Activated T-helper 2 cell treated with anti-CD3 and anti-CD28 coated beads, Interferon-gamma antibody, Interleukin-2, Interleukin-4, amounts not matched to agents 10 μg/mL and 5 μg/mL and 100 μg/mL, durations not matched to agents 14 hours and 24 hours and 36 hours (primary cell): ENCODE measurements at regions not wholly inside any gene's neighbourhood (a gene's known extent, or its start where the extent isn't known, plus 50 kb on each side); places are given as distances from the start of the nearest gene placed in this dataset.
"Not testable (repeated sequence)": the region's sequence is repeated elsewhere in the genome, so short reads cannot be mapped to it uniquely, and the experiment has no call there.

Experiments used
- DNase-seq: peaks from one replicate; pipeline ENCODE4 v3.0.0; 2021; ENCODE audit warnings: low spot score
- H3K27ac Mint-ChIP-seq: one replicate; pipeline ENCODE4 v1.8.0; 2021; ENCODE audit warnings: mixed read lengths
- H3K27me3 Mint-ChIP-seq: one replicate; pipeline ENCODE4 v1.8.0; 2021; ENCODE audit warnings: low read depth, mixed read lengths
- H3K36me3 Mint-ChIP-seq: one replicate; pipeline ENCODE4 v1.8.0; 2021; ENCODE audit warnings: low read depth, mixed read lengths
- H3K4me1 Mint-ChIP-seq: one replicate; pipeline ENCODE4 v1.8.0; 2021; ENCODE audit warnings: low read depth, mixed read lengths
- H3K4me3 Mint-ChIP-seq: one replicate; pipeline ENCODE4 v1.8.0; 2021; ENCODE audit warnings: low read depth, mild to moderate bottlenecking, moderate library complexity, mixed read lengths
- H3K9me3 Mint-ChIP-seq: one replicate; pipeline ENCODE4 v1.8.0; 2021; ENCODE audit warnings: mixed read lengths
- intact Hi-C: fragments of 100-400 bp; cut with micrococcal nuclease; formaldehyde crosslinking; loops from one replicate; pipeline ENCODE4 v1.15.1; 2023

DNA sequence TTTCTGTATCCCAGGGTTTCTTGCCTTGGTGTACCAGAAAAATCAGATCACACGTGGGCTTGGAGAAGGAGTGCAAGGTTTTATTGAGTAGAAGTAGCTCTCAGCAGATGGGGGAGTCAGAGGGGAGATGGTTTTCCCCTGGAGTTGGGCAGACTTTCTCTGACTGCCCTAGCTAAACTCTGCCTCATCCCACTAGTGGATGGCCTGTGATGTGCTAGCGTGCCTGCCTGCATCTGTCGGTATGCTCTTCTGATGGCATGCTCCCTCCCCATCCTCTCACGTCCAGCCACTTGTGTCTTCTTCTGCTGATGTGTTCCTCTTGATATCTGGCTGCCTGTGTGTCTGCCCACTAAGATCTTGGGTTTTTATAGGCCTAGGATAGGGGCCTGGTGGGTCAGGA lies 616.1 kb upstream of the RGMB start:
- Mint-ChIP-seq H3K27ac (no peak overlapping the region), H3K27me3 (no peaks in the 10 kb centered on the region), H3K4me1 (no peaks in the 10 kb centered on the region), H3K36me3 (no peaks in the 10 kb centered on the region), H3K4me3 (no peak overlapping the region), H3K9me3 (no peaks in the 10 kb centered on the region)
- DNase-seq: no peak
- intact Hi-C loops: no loop called here

DNA sequence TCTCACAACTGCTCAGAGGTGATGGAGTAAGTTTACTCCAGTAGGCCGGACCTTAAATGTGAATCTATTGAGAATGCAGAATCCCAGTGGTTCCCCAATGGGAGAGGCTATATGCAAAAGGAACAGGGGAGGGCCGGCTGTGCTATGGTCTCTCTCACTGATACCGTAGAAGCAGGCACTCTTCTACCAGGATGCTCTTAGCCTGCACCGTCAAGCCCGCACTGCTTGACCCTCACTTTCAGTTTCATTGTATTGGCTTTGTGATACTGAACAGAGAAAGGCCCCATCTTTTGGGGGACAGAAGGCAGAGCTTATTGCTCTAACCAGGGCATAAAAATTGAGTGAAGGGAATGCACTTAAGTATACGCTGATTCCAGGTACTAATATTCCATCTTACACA lies 615.0 kb upstream of the RGMB start:
- Mint-ChIP-seq H3K9me3 (no peaks in the 10 kb centered on the region), H3K36me3 (no peaks in the 10 kb centered on the region), H3K27ac (no peak overlapping the region), H3K4me1 (no peaks in the 10 kb centered on the region), H3K27me3 (no peaks in the 10 kb centered on the region), H3K4me3 (no peak overlapping the region)
- DNase-seq: no peak
- intact Hi-C loops: no loop called here

DNA sequence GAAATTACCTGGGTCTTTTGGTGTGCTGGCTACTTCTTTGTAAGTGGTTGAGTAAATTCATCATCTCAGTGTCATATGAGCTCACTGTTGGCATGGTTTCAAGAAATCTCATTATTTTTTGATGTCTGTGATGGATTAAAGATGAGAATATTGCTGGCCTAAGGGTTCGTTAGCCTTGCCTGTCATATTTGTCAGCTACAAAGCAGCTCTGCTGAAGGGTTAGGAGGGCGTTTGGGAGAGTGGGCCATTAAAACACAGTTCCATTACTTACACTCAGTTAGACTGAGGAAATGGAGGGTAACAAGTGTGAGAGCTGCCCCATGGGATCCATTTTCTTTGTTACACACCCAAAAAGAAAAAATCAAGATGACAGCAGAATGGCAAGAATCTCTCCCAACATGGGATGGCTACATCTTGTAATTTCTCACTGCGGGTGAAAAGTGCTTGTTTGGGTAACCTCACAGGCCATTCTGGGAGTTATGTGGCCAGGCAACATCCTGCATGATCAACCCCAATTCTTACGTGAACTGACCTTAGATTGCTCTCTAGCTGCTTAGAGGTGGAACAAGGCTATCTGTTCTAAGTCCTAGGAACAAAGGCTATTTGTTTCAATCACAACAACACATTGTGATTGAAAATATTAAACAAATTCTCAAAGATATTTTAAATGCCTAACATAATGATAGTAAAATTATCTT lies 609.5 kb upstream of the RGMB start:
- Mint-ChIP-seq H3K27me3 (no peaks in the 10 kb centered on the region), H3K9me3 (no peaks in the 10 kb centered on the region), H3K36me3 (no peaks in the 10 kb centered on the region), H3K4me1 (no peaks in the 10 kb centered on the region), H3K27ac (no peak overlapping the region), H3K4me3 (no peak overlapping the region)
- intact Hi-C loops: no loop called here
- no peak for DNase-seq

DNA sequence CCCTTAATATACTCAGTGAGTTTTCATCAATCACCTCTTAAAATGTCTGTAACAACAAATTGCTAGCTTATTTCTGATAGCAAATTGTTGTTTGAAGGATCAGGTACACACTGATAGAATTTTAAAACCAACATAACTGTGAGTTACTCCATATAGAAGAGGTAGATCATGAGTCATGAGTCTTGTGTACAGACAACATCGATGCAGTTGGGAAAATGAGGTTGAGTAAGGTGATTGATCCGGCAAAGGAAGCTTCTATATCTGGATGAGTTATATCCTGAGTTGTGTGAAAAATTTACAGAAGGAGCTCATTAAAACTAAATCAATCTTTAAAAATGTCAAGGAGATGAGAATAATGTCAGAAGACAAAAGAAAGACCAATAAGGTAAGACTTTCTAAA lies 604.6 kb upstream of the RGMB start:
- Mint-ChIP-seq H3K9me3 (no peaks in the 10 kb centered on the region), H3K4me3 (no peak overlapping the region), H3K36me3 (no peaks in the 10 kb centered on the region), H3K4me1 (no peaks in the 10 kb centered on the region), H3K27me3 (no peaks in the 10 kb centered on the region), H3K27ac (no peak overlapping the region)
- DNase-seq: no peak
- intact Hi-C loops: no loop called here

DNA sequence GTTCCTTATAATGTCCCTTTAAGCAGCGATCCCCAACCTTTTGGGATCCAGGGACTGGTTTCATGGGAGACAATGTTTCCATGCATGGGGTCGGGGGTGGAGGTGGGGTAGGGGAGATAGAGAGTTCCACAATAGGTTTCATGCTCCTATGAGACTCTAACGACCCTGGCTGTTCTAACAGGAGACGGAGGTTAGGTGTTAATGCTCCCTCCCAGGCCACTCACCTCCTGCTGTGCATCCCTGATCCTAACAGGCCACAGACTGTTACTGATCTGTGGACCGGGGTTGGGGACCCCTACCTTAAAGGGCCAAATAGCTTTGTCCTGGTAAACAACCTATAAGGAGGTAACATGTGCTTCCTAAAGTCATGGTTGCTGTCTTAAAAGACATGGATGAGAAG lies 602.5 kb upstream of the RGMB start:
- H3K4me1 Mint-ChIP-seq: no peaks in the 10 kb centered on the region
- H3K4me3 Mint-ChIP-seq: no peak overlapping the region
- no peak for DNase-seq
- no peaks in the 10 kb centered on the region for H3K9me3 Mint-ChIP-seq
- H3K27ac Mint-ChIP-seq: no peak overlapping the region
- H3K36me3 Mint-ChIP-seq: no peaks in the 10 kb centered on the region
- no peaks in the 10 kb centered on the region for H3K27me3 Mint-ChIP-seq
- intact Hi-C loops: no loop called here

DNA sequence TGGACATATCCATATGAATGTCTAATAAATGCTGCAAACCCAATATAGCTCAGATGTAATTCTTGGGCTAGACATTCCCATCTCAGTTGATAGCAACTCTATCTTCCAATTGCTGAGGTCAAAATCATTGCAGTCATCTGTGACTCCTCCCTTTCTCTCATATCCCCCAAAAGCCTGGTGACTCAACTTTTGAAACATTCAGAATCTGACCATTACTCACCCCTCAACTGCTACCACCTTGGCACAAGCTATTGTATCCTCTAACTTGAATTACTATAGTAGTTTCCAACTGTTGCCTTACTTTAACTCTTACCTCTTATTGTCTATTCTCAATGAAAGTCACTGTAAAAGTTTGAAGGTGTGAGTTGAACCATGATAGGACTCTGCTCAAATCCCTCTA lies 600.1 kb upstream of the RGMB start:
- no peaks in the 10 kb centered on the region for H3K27me3 Mint-ChIP-seq
- H3K36me3 Mint-ChIP-seq: no peaks in the 10 kb centered on the region
- no peak overlapping the region for H3K27ac Mint-ChIP-seq
- no peaks in the 10 kb centered on the region for H3K9me3 Mint-ChIP-seq
- intact Hi-C loops: no loop called here
- H3K4me1 Mint-ChIP-seq: no peaks in the 10 kb centered on the region
- H3K4me3 Mint-ChIP-seq: no peak overlapping the region
- DNase-seq: no peak

DNA sequence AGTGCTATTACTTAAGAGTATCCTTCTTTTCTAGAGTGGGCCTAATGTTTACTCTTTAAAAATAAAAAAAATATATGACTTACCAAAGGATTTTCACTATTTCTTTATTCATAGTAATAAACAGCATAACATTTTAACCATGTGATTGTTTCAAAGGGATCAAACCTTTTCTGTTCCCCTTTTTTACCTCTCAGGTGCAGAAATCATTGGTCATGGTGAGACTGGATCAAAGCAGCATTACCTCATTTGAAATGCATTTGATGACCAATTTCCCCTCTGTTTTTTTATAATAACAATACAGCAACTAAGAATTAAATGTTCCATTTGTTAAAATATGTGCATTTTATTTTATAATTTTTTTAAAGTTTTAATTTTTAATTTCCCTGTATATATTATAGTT lies 598.0 kb upstream of the RGMB start:
- Mint-ChIP-seq H3K9me3 (no peaks in the 10 kb centered on the region), H3K36me3 (no peaks in the 10 kb centered on the region), H3K27me3 (no peaks in the 10 kb centered on the region), H3K27ac (no peak overlapping the region), H3K4me1 (no peaks in the 10 kb centered on the region), H3K4me3 (no peak overlapping the region)
- intact Hi-C loops: no loop called here
- DNase-seq: no peak

DNA sequence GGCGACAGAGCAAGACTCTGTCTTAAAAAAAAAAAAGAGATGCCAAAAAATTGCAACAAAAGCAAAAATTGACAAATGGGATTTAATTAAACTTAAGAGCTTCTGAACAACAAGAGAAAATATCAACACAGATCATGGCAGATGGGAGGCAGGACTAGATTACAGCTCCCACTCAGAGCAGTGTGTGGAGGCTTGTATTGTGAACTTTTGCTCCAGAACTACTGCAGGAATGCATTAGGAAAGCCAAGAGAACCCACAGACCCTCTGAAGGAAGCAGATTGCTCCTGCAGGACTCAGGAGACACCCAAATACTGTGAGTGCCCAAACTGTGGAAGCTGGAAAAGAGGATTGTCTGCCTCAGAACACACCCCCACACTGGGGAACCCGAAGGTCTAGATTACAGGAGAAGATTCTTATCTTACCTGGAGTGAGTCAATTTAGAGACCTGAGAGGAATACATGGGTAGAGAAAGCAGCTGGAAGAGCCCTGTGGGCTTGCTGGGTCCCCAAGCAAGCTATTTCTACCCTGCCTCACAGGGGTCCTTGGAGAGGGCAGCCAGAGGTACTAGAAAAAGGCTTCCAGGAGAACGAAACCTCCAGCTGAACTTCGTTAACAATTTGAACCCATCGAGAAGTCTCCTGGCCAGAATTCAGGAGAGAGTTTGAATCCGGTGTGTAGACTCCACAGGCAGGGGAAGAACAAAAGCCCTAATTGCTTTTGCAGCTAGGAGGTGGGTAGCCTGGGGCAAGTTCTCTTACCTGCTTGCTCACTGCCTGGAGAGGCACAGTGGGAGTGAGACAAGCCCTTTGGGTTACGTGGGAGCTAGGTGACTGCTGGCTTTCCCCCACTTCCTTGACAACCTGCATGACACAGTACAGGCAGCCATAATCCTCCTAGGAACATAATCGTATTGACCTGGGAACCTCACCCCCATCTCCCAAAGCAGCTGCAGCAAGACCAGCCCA lies 593.4 kb upstream of the RGMB start:
- Mint-ChIP-seq H3K36me3 (no peaks in the 10 kb centered on the region), H3K27ac (no peak overlapping the region), H3K4me3 (no peak overlapping the region), H3K27me3 (no peaks in the 10 kb centered on the region), H3K4me1 (no peaks in the 10 kb centered on the region), H3K9me3 (no peaks in the 10 kb centered on the region)
- no peak for DNase-seq
- intact Hi-C loops: no loop called here

DNA sequence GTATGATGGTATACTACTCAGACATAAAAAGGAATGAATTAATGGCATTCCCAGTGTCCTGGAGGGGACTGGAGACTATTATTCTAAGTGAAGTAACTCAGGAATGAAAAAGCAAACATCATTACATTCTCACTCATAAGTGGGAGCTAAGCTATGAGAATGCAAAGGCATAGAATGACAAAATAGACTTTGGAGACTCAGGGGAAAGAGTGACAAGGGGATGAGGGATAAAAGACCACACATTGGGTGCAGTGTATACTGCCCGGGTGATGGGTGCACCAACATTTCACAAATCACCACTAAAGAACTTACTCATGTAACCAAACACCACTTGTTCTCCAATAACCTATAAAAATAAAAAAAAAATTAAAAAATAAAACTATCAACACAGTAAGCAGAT lies 587.3 kb upstream of the RGMB start:
- intact Hi-C loops: no loop called here
- Mint-ChIP-seq H3K27me3 (no peaks in the 10 kb centered on the region), H3K27ac (no peak overlapping the region), H3K4me3 (no peak overlapping the region), H3K9me3 (no peaks in the 10 kb centered on the region), H3K36me3 (no peaks in the 10 kb centered on the region), H3K4me1 (no peaks in the 10 kb centered on the region)
- no peak for DNase-seq

DNA sequence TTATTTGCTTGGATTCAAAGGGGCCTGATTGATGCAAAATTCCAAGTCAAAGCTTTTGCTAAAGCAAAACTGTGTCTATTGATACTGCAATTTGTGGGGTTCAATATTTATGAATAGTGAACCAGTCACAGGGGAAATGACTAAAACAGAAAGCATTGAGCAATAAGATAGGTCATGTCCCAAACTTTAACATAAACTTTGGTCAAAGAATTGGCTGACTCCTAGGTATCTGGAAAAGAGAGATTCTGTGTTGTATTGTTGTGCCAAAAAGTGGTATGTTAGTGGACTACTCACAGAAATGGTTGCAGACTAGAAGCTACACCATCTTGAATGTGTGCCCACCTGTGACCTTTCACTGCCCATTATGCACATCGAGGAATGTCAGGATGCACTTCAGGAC lies 585.5 kb upstream of the RGMB start:
- intact Hi-C loops: no loop called here
- no peaks in the 10 kb centered on the region for H3K4me1 Mint-ChIP-seq
- no peak for DNase-seq
- H3K27ac Mint-ChIP-seq: no peak overlapping the region
- peaks cover 4% of the 10 kb centered on the region for H3K9me3 Mint-ChIP-seq
- H3K36me3 Mint-ChIP-seq: no peaks in the 10 kb centered on the region
- no peaks in the 10 kb centered on the region for H3K27me3 Mint-ChIP-seq
- H3K4me3 Mint-ChIP-seq: no peak overlapping the region

DNA sequence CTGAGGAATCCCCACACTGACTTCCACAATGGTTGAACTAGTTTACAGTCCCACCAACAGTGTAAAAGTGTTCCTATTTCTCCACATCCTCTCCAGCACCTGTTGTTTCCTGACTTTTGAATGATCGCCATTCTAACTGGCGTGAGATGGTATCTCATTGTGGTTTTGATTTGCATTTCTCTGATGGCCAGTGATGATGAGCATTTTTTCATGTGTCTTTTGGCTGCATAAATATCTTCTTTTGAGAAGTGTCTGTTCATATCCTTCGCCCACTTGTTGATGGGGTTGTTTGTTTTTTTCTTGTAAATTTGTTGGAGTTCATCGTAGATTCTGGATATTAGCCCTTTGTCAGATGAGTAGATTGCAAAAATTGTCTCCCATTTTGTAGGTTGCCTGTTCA lies 583.1 kb upstream of the RGMB start:
- H3K36me3 Mint-ChIP-seq, H3K27me3 Mint-ChIP-seq, DNase-seq, H3K9me3 Mint-ChIP-seq, H3K4me1 Mint-ChIP-seq, H3K4me3 Mint-ChIP-seq, intact Hi-C loops, H3K27ac Mint-ChIP-seq: not testable (repeated sequence)

DNA sequence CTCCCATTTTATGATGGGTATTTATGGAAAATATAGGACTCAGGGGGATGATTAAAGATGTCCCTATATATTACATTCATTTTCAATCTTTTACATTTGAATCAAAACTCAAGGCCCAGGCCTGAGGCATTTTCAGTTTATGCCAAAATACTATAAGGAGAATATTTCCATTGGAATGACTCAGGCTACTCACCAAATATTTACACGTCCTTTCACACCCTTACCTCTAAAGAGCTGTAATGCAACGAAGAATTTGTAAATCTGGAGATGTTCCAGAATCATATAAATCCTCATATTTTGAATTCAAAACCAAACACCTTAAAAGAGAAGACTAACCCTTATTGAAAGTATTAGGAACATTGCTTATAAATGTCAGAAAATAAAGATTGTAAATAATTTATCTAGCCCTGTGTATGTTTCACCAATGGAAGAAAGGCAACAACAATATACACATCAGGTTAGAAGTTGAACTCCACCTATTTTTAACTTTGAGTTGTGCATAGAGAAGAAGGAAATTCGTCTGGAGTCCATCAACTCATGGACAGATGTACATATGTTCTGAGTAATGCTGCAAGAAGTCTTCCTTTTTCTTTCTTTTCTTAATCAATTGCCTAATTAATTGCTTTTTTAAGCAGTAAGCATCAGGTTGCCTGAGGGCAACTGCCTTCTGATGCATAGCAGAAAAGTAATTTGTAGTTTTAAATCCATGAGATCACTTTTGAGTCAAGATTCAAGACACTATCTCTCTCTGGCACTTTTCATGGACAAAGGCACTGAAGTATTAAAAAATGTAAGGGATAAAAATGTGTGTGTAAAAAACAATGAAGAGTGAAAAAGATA lies 579.3 kb upstream of the RGMB start:
- H3K4me1 Mint-ChIP-seq: no peaks in the 10 kb centered on the region
- no peaks in the 10 kb centered on the region for H3K27me3 Mint-ChIP-seq
- no peak for DNase-seq
- peaks cover 4% of the 10 kb centered on the region for H3K9me3 Mint-ChIP-seq
- no peak overlapping the region for H3K4me3 Mint-ChIP-seq
- H3K36me3 Mint-ChIP-seq: no peaks in the 10 kb centered on the region
- H3K27ac Mint-ChIP-seq: no peak overlapping the region
- intact Hi-C loops: no loop called here
